ENCODE measurements at regions not wholly inside any gene's neighbourhood (a gene's known extent, or its start where the extent isn't known, plus 50 kb on each side); places are given as distances from the start of the nearest gene placed in this dataset.
"Not testable (repeated sequence)": the region's sequence is repeated elsewhere in the genome, so short reads cannot be mapped to it uniquely, and the experiment has no call there.

DNA sequence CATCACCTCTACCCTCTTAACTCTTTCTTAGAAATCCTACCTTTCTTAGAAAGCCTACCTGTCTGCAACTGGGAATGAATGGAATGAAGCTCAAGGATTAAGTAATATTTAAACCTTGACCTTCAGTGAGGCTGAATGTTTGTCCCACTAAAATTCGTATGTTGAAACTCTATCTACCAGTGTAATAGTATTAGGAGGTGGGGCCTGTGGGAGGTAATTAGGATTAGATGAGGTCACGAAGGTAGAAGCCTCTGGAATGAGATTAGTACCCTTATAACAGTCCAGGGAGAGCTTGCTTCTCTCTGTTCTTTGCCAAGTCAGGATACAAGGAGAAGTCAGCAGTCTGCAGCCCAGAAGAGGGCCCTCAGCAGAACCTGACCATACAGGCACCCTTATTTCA, 158.0 kb downstream of the TENT5A start:
- DNase-seq (ENCODE audit: low read depth), result no peak
- TF ChIP-seq CTCF (IDR thresholded peaks at IDR 0.05; ENCODE audit: insufficient read depth, low read depth, low read length, missing control alignments), result no peak
- no peak overlapping the region for H3K4me3 ChIP-seq (ENCODE audit: low read depth, low read length)

DNA sequence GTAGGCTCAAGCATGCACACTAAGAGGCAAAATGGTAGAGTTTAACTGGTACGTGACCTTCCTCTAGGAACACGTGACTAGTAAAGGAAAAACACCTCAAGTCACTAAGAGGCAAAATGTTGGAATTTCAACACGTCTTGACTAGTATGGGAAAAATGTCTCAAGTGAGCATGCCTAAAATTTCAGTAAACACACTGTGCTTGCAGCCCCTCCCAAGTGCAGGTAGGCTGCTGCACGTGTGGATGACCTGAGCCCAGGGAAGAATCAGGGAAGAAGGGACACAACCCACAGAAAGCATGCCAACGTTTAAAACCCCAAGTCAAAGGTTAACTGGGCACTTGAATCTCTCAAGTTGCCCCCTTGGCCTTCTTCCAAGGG, 162.2 kb downstream of the TENT5A start:
- no peak for DNase-seq (ENCODE audit: low read depth)
- H3K4me3 ChIP-seq (ENCODE audit: low read depth, low read length), result no peak overlapping the region
- no peak for TF ChIP-seq CTCF (IDR thresholded peaks at IDR 0.05; ENCODE audit: insufficient read depth, low read depth, low read length, missing control alignments)

DNA sequence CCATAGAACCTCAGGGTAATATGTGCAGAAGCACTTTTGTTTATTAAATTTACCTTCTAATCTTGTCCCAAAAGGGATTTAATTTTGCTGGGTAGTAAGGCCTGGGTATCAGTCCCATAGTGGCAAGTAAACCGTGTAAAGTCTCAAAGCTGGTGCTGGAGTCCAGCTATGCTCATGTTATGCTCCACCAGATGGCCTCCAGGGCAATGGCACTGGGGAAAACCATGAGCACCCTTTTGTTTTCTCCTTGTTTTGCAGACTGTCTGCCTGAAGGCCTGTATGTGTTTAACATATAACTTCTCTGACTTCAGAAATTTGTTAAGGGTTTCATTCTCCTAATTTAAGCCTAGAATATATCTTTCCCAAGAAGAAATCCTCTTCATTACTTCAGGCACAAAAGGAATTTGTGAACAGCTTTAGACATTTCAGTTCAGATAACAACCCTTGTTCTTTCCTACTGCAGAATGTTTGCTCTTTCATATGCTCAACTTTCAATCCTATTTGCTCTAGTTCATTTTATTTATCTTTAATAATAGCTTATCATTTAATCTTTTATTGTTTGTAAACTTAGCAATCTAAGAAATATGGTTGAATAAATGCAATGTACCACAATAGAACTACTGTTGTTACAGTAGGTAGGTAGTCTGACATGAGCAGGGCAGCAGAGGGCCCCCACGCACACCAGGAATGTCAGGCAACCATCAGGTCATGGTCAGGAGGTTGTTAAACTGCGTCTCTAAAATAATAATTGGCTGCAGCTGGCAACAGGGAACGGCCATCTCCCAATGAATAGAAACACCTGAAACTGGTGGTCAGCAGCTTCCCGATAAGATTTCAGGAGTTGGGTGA, 162.8 kb downstream of the TENT5A start:
- no peak for DNase-seq (ENCODE audit: low read depth)
- TF ChIP-seq CTCF (IDR thresholded peaks at IDR 0.05; ENCODE audit: insufficient read depth, low read depth, low read length, missing control alignments), result no peak
- no peak overlapping the region for H3K4me3 ChIP-seq (ENCODE audit: low read depth, low read length)

- H3K4me3 ChIP-seq (ENCODE audit: low read depth, low read length), result not testable (repeated sequence)
- DNase-seq (ENCODE audit: low read depth), result peak; percentile 33
These were observed 166.8 kb downstream of the TENT5A start for GRCh38 chr6:81585686-81586085.

DNA sequence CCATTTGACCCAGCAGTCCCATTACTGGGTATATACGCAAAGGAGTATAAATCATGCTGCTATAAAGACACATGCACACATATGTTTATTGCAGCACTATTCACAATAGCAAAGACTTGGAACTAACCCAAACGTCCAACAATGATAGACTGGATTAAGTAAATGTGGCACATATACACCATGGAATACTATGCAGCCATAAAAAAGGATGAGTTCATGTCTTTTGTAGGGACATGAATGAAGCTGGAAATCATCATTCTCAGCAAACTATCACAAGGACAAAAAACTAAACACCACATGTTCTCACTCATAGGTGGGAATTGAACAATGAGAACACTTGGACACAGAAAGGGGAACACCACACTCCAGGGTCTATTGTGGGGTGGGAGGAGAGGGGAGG, 168.3 kb downstream of the TENT5A start:
- DNase-seq (ENCODE audit: low read depth); H3K4me3 ChIP-seq (ENCODE audit: low read depth, low read length): not testable (repeated sequence)

- no peak overlapping the region for H3K4me3 ChIP-seq (ENCODE audit: low read depth, low read length)
- no peak for TF ChIP-seq CTCF (IDR thresholded peaks at IDR 0.05; ENCODE audit: insufficient read depth, low read depth, low read length, missing control alignments)
- DNase-seq (ENCODE audit: low read depth), result no peak
These were observed 177.0 kb downstream of the TENT5A start for GRCh38 chr6:81575442-81575841.

- TF ChIP-seq CTCF (IDR thresholded peaks at IDR 0.05; ENCODE audit: insufficient read depth, low read depth, low read length, missing control alignments), result no peak
- DNase-seq (ENCODE audit: low read depth), result no peak
- H3K4me3 ChIP-seq (ENCODE audit: low read depth, low read length), result no peak overlapping the region
These were observed 180.5 kb downstream of the TENT5A start for GRCh38 chr6:81572020-81572419.

- no peak overlapping the region for H3K4me3 ChIP-seq (ENCODE audit: low read depth, low read length)
- TF ChIP-seq CTCF (IDR thresholded peaks at IDR 0.05; ENCODE audit: insufficient read depth, low read depth, low read length, missing control alignments), result no peak
- DNase-seq (ENCODE audit: low read depth), result no peak
These were observed 181.8 kb downstream of the TENT5A start for GRCh38 chr6:81570681-81571080.
